NB4 (cell line): ENCODE measurements at regions not wholly inside any gene's neighbourhood (a gene's known extent, or its start where the extent isn't known, plus 50 kb on each side); places are given as distances from the start of the nearest gene placed in this dataset.

ENCODE experiments used
- CTCF ChIP-seq: IDR thresholded peaks from one replicate; pipeline ENCODE4 v1.5.1; 2012; ENCODE audit warnings: low read depth, low read length
- MAX ChIP-seq: IDR thresholded peaks from 2 replicates; pipeline ENCODE4 v1.6.1; 2011; ENCODE audit warnings: low read depth, low read length
- MYC ChIP-seq: IDR thresholded peaks from 2 replicates; pipeline ENCODE4 v1.6.1; 2011; ENCODE audit warnings: low read depth, low read length
- POLR2A ChIP-seq: IDR thresholded peaks from 2 replicates; pipeline ENCODE4 v1.6.1; 2011; ENCODE audit warnings: mild to moderate bottlenecking; ENCODE audit not compliant: insufficient read length; ENCODE audit errors: extremely low read depth

GRCh38 chr19:30666301-30666803, 294.2 kb downstream of the ZNF536 start:
- TF ChIP-seq POLR2A (no peak), CTCF (peak; percentile 70), MAX (no peak), MYC (no peak)
